HG03175 (cell line): ENCODE measurements at regions not wholly inside any gene's neighbourhood (a gene's known extent, or its start where the extent isn't known, plus 50 kb on each side); places are given as distances from the start of the nearest gene placed in this dataset.

Experiments used
- ATAC-seq: cut with Tn5 transposase; IDR thresholded peaks from one replicate; pipeline ENCODE4 v1.9.1; 2021; ENCODE audit warnings: mild to moderate bottlenecking, moderate library complexity; ENCODE audit not compliant: unreplicated experiment

DNA sequence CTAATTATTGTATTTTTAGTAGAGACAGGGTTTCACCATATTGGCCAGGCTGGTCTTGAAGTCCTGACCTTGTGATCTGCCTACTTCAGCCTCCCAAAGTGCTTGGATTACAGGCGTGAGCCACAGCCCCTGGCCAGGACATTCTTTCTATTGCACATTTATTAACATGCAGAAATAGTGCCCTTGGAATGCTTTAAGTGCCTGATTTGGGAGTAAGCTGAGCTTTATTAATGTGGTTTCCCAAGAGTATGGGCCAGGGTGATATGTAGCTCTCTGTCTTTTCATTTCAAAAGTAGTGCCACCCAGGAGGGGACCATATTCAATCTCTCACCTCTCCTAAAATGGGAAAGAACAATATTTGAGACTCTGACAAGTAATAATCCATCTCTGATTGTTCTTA lies 970.7 kb downstream of the KCNMA1 start:
- ATAC-seq, result no peak

DNA sequence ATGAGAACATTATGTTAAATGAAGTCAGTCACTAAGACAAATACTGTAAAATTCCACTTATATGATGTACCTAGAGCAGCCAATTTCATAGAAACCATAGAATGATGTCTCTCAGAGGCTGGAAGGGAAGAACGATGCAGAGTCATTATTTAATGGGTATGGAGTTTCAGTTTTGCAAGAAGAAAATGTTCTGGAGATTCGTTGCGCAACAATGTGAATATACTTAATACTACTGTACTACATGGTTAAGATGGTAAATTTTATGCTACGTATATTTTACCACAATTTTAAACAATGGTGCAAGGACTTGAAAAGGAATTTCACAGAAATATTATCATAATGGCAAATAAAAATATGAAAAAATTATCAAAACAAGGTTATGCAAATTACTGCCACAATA lies 972.6 kb downstream of the KCNMA1 start:
- no peak for ATAC-seq

DNA sequence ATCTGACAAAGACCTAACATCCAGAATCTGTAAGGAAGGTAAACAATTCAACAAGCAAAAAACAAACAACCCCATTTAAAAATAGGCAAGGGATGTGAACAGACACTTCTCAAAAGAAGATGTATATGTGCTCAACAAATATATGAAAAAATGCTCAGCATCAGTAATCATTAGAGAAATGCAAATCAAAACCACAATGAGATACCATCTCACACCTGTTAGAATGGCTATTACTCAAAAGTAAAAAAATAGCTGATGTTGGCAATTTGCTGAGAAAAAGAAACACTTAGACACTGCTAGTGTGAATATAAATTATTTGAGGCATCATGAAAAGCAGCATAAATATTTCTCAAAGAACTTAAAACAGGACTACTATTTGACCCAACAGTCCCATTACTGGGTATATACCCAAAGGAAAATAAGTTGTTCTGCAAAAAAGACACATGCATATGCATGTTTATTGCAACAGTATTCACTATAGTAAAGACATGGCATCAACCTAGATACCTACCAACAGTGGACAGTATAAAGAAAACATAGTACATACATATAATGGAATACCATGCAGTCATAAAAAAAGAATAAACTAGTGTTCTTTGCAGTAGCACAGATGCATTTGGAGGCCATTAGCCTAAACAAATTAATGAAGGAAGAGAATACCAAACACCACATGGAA lies 980.1 kb downstream of the KCNMA1 start:
- no peak for ATAC-seq

DNA sequence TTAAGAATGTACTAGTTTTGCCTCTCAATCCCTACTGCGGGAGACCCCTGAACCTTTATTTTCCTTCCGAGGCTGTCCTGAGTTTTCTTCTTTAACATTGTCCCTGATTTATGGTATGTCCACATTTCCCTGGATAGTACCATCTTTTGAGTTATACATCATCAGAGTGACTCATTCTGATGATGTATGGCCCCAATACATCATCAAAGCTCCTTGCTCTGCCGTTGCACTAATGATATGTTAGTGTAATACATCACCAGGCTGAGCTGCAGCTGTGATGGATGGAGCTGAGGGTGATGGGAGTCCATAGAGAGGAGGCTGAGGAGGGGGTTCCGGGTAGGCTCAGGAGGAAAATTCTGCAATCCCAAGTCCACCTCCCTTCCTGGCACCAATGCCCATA lies 986.5 kb downstream of the KCNMA1 start:
- no peak for ATAC-seq

DNA sequence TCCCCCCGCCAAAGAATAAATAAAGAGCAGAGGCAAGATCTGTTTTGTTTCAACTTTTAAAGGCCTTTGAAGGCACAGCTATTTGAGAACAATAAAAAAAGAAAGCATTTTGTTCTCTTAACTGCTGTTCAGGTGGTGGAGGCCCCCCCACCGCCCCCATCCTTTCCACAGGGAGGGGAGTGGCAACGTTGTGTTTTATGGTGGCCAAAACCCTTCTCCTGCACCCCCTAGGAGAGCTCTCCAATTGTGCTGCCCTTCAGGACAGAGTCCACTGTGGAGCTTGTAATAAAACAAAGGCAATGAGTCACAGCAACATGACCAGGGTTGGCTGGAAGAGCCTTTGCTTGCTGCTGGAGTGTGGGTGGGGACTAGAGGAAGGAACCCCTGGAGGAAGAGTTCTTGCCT lies 987.9 kb downstream of the KCNMA1 start:
- ATAC-seq, result no peak

DNA sequence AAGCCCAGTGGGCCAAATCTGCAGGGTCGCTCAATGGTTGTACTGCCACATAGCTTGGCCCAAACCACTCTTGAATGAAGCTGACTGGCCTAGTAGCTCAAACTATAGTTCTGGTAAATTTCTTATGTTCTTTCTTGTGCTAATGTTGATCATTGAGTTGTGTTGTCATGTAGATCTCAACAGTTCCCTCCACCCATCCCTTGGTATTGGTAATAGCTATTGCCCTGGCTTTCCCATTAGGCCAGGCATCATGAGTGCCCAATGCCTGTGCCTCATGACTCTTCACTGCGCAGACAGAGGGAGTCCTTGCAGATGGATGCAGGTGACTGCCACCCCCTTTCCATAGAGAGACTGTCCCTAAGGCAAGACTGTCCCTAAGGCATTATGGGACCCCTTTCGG lies 988.4 kb downstream of the KCNMA1 start:
- no peak for ATAC-seq

GRCh38 chr10:76647301-76647700 lies 990.3 kb downstream of the KCNMA1 start:
- no peak for ATAC-seq

GRCh38 chr10:76645341-76645740 lies 992.3 kb downstream of the KCNMA1 start:
- no peak for ATAC-seq

DNA sequence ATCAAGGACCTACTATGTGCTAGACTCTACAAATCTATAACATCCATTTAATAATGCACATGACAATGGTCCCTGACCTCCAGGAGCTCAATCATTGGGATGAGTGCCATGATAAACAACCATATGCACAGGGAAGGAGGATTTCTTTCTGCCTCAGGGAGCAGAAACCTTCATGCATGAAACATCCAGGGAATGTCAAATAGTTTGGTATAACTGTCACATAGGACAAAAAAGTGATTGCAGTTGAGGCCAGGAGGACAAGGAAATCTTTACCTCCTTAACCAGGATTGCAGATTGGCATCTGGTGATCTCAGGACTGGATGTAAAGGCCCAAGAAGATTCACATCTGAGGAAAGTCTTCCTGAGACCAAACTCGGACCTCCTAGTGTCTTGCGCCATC lies 993.1 kb downstream of the KCNMA1 start:
- ATAC-seq, result no peak

DNA sequence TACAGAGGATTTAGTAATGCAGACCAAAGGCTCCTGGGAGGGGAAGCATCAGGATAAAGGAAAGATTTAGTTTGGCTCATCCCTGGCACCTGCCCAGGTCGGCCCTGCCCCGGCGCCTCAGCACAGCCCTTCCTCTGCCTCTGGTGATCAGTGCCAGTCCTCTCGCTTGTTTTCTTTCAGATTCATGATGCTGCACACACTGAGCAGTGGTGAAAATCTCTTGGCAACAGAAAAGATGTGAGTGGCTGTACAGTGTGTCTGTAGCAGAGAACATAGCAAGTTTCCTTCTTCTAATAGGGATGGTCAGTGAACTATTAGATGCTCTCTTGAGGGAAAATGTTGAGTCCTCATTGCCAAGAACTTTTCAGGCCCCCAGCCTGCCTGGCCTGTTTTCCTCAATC lies 994.1 kb downstream of the KCNMA1 start:
- ATAC-seq, result no peak

DNA sequence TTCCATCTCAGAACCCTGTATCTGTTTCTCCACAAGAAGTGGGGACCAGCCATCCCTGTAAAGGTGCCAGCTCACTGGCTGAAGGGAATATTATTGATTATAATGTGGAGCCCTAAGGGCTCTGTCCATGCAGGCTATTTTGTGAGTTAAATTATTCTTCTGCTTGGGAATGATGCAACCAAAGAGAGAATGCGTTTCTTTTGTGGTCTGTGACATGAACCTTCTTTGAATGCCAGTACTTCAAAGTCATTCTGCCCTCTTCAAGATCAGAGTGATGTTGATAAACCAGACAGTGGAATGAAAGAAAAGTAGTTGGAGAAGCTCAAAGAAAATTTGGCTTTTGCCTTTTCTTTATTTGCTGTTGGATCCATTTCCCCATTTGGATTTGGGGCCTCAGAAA lies 995.2 kb downstream of the KCNMA1 start:
- ATAC-seq, result no peak

DNA sequence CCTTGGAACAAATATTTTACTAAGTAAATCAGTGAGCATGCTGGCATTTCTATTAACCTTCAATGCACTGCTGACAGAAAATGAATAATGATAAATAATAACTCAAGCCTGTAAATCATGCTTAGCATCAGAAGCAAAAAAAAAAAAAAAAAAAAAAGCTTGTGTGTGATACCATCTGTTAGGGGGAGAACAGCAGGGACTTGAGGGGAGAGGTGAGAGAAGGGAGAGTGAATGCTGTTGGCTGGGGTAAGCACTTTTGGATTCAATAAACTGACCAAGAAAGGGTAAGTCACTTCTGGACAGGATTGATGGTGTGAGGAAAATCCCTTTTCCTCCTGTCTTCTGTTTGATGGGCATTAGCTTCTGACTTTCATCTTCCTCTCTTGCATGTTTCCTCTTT lies 996.4 kb downstream of the KCNMA1 start:
- ATAC-seq, result no peak

- ATAC-seq, result no peak
Observed at GRCh38 chr10:76640806-76641205, 996.8 kb downstream of the KCNMA1 start.

- no peak for ATAC-seq
Observed at GRCh38 chr10:76632767-76633051, 1004.9 kb downstream of the KCNMA1 start.

- no peak for ATAC-seq
Observed at GRCh38 chr10:76631884-76632766, 1005.5 kb downstream of the KCNMA1 start.

DNA sequence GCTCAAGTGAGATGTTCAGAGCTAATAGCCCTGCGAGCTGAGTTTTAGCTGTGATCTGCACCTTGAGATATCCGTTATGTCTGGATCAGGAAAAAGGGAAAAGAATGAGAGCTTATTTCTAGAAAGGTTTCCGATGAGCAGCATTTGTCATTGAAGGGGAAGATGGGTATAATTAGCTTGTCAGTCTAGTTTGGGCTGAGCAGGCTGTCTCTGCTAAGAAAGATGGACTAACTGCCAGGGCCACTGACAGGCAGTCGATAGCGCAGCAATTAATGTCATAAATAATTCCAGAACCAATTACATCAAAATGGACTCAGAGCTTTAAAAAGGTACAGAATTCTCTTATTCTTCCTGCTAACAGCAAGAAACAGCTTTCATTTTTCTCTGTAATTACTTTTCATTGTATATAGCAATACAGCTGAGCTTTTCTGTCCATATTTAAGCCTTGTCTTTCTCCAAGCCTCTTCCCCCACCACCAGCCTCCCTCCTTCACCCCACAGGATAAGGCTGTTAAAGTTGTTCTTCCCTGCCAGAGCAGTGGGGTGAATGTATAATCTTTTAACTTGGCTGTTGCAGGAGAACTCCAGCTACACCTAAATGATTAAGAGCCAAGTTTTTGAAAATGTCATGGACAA lies 1006.5 kb downstream of the KCNMA1 start:
- no peak for ATAC-seq

DNA sequence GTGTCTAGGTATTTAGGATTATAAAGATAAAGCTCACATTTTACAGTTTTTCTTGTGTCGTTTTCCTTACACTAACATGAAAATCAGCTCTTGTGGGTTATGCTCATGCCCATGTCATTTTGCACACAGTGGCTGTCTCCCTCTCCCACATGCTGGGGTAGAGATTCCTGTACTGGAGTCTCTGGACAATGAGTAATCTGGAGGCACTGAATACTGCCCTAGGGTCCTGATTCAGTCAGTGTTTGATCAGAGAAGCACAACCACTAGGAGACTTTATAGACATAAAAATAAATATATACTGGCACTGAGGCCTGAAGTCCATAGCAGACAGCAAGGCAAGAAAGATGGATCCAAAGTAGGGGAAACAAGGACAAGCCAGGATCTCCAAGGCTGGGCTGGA lies 1008.8 kb downstream of the KCNMA1 start:
- no peak for ATAC-seq

GRCh38 chr10:76626386-76626785 lies 1011.2 kb downstream of the KCNMA1 start:
- ATAC-seq, result no peak

DNA sequence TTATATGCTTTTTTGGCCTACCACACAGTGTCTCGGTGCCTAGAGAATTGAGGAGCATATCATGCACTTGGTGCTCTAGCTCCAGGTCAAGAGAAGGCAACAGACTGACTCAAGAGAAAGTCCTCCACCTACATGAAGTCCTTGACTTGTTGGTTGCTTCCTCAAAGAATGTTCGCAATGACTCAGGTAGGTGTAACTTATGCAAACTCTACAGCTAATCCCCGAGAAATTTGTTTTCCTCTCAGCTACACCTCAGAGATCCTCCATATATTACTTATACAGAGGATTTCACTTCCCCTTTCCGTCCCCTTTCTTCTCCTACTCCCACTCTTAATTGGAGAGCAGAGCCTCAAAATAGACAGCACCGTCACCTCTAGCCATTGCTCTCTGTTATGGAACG lies 1013.1 kb downstream of the KCNMA1 start:
- peak; percentile 61 for ATAC-seq

GRCh38 chr10:76621886-76622620 lies 1015.6 kb downstream of the KCNMA1 start:
- ATAC-seq, result no peak

DNA sequence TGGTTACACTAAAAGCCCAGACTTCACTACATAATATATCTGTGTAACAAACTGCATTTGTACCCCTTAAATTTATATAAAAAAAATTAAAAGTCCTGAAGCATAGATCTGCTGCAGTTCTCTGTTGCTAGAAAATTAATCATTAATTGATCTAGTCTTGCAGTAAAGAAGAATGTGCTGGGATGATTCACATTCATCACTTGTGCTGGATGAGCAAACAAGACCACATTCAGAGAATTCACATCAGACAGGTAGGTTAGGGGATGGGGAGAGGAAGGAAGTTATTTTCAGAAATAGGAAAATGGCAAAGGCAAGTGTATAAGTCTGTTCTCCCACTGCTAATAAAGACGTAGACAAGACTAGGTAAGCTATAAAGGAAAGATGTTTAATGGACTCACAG lies 1019.0 kb downstream of the KCNMA1 start:
- no peak for ATAC-seq

- no peak for ATAC-seq
Observed at GRCh38 chr10:76618171-76618570, 1019.4 kb downstream of the KCNMA1 start.
